ENCODE measurements at regions not wholly inside any gene's neighbourhood (a gene's known extent, or its start where the extent isn't known, plus 50 kb on each side); places are given as distances from the start of the nearest gene placed in this dataset.

- no peaks in the 10 kb centered on the region for H3K9me2 ChIP-seq (replicated peaks; ENCODE audit: control insufficient read depth, low read length)
- H3F3A ChIP-seq (ENCODE audit: control insufficient read depth, insufficient read depth): peaks cover 12% of the 10 kb centered on the region
- H4K20me1 ChIP-seq (ENCODE audit: control insufficient read depth, insufficient read depth, low read depth, low read length): no peaks in the 10 kb centered on the region
- peaks cover 43% of the 10 kb centered on the region for H3K4me1 ChIP-seq (ENCODE audit: control insufficient read depth, low read length)
- H3K4me2 ChIP-seq (ENCODE audit: low read length): peak overlapping the region; percentile 86
- peaks cover 5% of the 10 kb centered on the region for H3K27me3 ChIP-seq (ENCODE audit: control insufficient read depth, low read length)
- TF ChIP-seq EZH2phosphoT487 (IDR thresholded peaks at IDR 0.05; ENCODE audit: borderline replicate concordance, low read length) (no peak), CTCF (IDR thresholded peaks at IDR 0.05; ENCODE audit: low read depth, low read length, poor library complexity, severe bottlenecking) (no peak)
- H3K27ac ChIP-seq (ENCODE audit: low read depth, low read length): peak overlapping the region; percentile 86; the same call in 1 of the 2 replicates
- peak overlapping the region; percentile 82 for H3K4me3 ChIP-seq (ENCODE audit: low read length)
- H3K9me3 ChIP-seq (ENCODE audit: control insufficient read depth, insufficient read depth, low read length): no peaks in the 10 kb centered on the region
- H3K36me3 ChIP-seq (ENCODE audit: control insufficient read depth, low read length): peaks cover 8% of the 10 kb centered on the region
- H3K79me2 ChIP-seq (ENCODE audit: control insufficient read depth, low read length): peaks cover 46% of the 10 kb centered on the region
Observed at GRCh38 chr3:11721479-11721878, 77.8 kb upstream of the VGLL4 start.

GRCh38 chr3:11720917-11721411 is 77.2 kb upstream of the VGLL4 start:
- Histone ChIP-seq H3K4me1 (ENCODE audit: control insufficient read depth, low read length) (peaks cover 46% of the 10 kb centered on the region), H3K36me3 (ENCODE audit: control insufficient read depth, low read length) (peaks cover 8% of the 10 kb centered on the region), H3K79me2 (ENCODE audit: control insufficient read depth, low read length) (peaks cover 51% of the 10 kb centered on the region), H3K4me2 (ENCODE audit: low read length) (peak overlapping the region; percentile 86), H3K4me3 (ENCODE audit: low read length) (peak overlapping the region; percentile 82), H3F3A (ENCODE audit: control insufficient read depth, insufficient read depth) (peaks cover 12% of the 10 kb centered on the region), H3K9me3 (ENCODE audit: control insufficient read depth, insufficient read depth, low read length) (no peaks in the 10 kb centered on the region), H3K27ac (ENCODE audit: low read depth, low read length) (peak overlapping the region; percentile 86), H3K9me2 (replicated peaks; ENCODE audit: control insufficient read depth, low read length) (no peaks in the 10 kb centered on the region), H3K27me3 (ENCODE audit: control insufficient read depth, low read length) (peaks cover 3% of the 10 kb centered on the region; the same call in 1 of the 2 replicates), H4K20me1 (ENCODE audit: control insufficient read depth, insufficient read depth, low read depth, low read length) (no peaks in the 10 kb centered on the region)
- TF ChIP-seq EZH2phosphoT487 (IDR thresholded peaks at IDR 0.05; ENCODE audit: borderline replicate concordance, low read length): no peak
- TF ChIP-seq CTCF (IDR thresholded peaks at IDR 0.05; ENCODE audit: low read depth, low read length, poor library complexity, severe bottlenecking): no peak

GRCh38 chr3:11720304-11720898 is 76.7 kb upstream of the VGLL4 start:
- H3K4me2 ChIP-seq (ENCODE audit: low read length): peak overlapping the region; percentile 86
- peaks cover 12% of the 10 kb centered on the region for H3F3A ChIP-seq (ENCODE audit: control insufficient read depth, insufficient read depth)
- H3K4me3 ChIP-seq (ENCODE audit: low read length): peak overlapping the region; percentile 82
- peak overlapping the region; percentile 86 for H3K27ac ChIP-seq (ENCODE audit: low read depth, low read length)
- H3K4me1 ChIP-seq (ENCODE audit: control insufficient read depth, low read length): peaks cover 43% of the 10 kb centered on the region
- no peaks in the 10 kb centered on the region for H3K9me2 ChIP-seq (replicated peaks; ENCODE audit: control insufficient read depth, low read length)
- H3K27me3 ChIP-seq (ENCODE audit: control insufficient read depth, low read length): no peaks in the 10 kb centered on the region
- peaks cover 57% of the 10 kb centered on the region for H3K79me2 ChIP-seq (ENCODE audit: control insufficient read depth, low read length)
- no peak for TF ChIP-seq EZH2phosphoT487 (IDR thresholded peaks at IDR 0.05; ENCODE audit: borderline replicate concordance, low read length)
- no peak for TF ChIP-seq CTCF (IDR thresholded peaks at IDR 0.05; ENCODE audit: low read depth, low read length, poor library complexity, severe bottlenecking)
- no peaks in the 10 kb centered on the region for H3K9me3 ChIP-seq (ENCODE audit: control insufficient read depth, insufficient read depth, low read length)
- H3K36me3 ChIP-seq (ENCODE audit: control insufficient read depth, low read length): peaks cover 13% of the 10 kb centered on the region
- H4K20me1 ChIP-seq (ENCODE audit: control insufficient read depth, insufficient read depth, low read depth, low read length): 0 out of 2 replicates have a peak, but pooled peaks cover 3% of the 10 kb centered on the region
